Osteocyte (in vitro differentiated cells): ENCODE measurements at regions not wholly inside any gene's neighbourhood (a gene's known extent, or its start where the extent isn't known, plus 50 kb on each side); places are given as distances from the start of the nearest gene placed in this dataset.
"Not testable (repeated sequence)": the region's sequence is repeated elsewhere in the genome, so short reads cannot be mapped to it uniquely, and the experiment has no call there.

Experiments used
- DNase-seq: peaks from one replicate; pipeline ENCODE4 v3.0.0; 2021; ENCODE audit warnings: mixed read lengths; ENCODE audit not compliant: unreplicated experiment; ENCODE audit errors: extremely low spot score
- H3K27ac Mint-ChIP-seq: one replicate; pipeline ENCODE4 v1.8.0; 2021; ENCODE audit warnings: mild to moderate bottlenecking, mixed read lengths; ENCODE audit not compliant: unreplicated experiment
- H3K27me3 Mint-ChIP-seq: one replicate; pipeline ENCODE4 v1.8.0; 2021; ENCODE audit warnings: mixed read lengths; ENCODE audit not compliant: unreplicated experiment
- H3K36me3 Mint-ChIP-seq: one replicate; pipeline ENCODE4 v1.8.0; 2021; ENCODE audit warnings: mixed read lengths; ENCODE audit not compliant: unreplicated experiment
- H3K4me1 Mint-ChIP-seq: one replicate; pipeline ENCODE4 v1.8.0; 2021; ENCODE audit warnings: mixed read lengths; ENCODE audit not compliant: unreplicated experiment
- H3K4me3 Mint-ChIP-seq: one replicate; pipeline ENCODE4 v1.8.0; 2021; ENCODE audit warnings: mild to moderate bottlenecking, moderate library complexity, mixed read lengths; ENCODE audit not compliant: unreplicated experiment
- H3K9me3 Mint-ChIP-seq: one replicate; pipeline ENCODE4 v1.8.0; 2021; ENCODE audit warnings: mixed read lengths; ENCODE audit not compliant: unreplicated experiment
- CTCF ChIP-seq: fragments of 200-600 bp; sonication (generic); IDR thresholded peaks from 2 replicates; pipeline ENCODE4 v1.5.0; 2021; ENCODE audit warnings: antibody characterized with exemption, mild to moderate bottlenecking, moderate library complexity

- no peaks in the 10 kb centered on the region for H3K27me3 Mint-ChIP-seq
- H3K4me1 Mint-ChIP-seq = peaks cover 21% of the 10 kb centered on the region
- TF ChIP-seq CTCF = no peak
- no peaks in the 10 kb centered on the region for H3K9me3 Mint-ChIP-seq
- no peak overlapping the region for H3K4me3 Mint-ChIP-seq
- DNase-seq = no peak
- no peaks in the 10 kb centered on the region for H3K36me3 Mint-ChIP-seq
- no peak overlapping the region for H3K27ac Mint-ChIP-seq
Observed at GRCh38 chr21:25453524-25453923, 153.8 kb downstream of the MRPL39 start.

GRCh38 chr21:25449950-25450349 lies 157.3 kb downstream of the MRPL39 start:
- Mint-ChIP-seq H3K4me3 (no peak overlapping the region), H3K9me3 (no peaks in the 10 kb centered on the region), H3K27ac (no peak overlapping the region), H3K4me1 (peaks cover 3% of the 10 kb centered on the region), H3K27me3 (peaks cover 4% of the 10 kb centered on the region), H3K36me3 (no peaks in the 10 kb centered on the region)
- no peak for DNase-seq
- TF ChIP-seq CTCF = no peak

GRCh38 chr21:25441835-25442234 lies 165.4 kb downstream of the MRPL39 start:
- Mint-ChIP-seq H3K27me3 (peaks cover 14% of the 10 kb centered on the region), H3K36me3 (no peaks in the 10 kb centered on the region), H3K4me3 (no peak overlapping the region), H3K4me1 (no peaks in the 10 kb centered on the region), H3K27ac (no peak overlapping the region), H3K9me3 (peaks cover 7% of the 10 kb centered on the region)
- no peak for TF ChIP-seq CTCF
- no peak for DNase-seq

- not testable (repeated sequence) for H3K9me3 Mint-ChIP-seq, H3K36me3 Mint-ChIP-seq, H3K27ac Mint-ChIP-seq, DNase-seq, H3K4me3 Mint-ChIP-seq, H3K4me1 Mint-ChIP-seq
- H3K27me3 Mint-ChIP-seq = peaks cover 16% of the 10 kb centered on the region
Observed at GRCh38 chr21:25437465-25437864, 169.8 kb downstream of the MRPL39 start.

- no peak for DNase-seq
- peaks cover 46% of the 10 kb centered on the region for H3K27me3 Mint-ChIP-seq
- H3K4me1 Mint-ChIP-seq = no peaks in the 10 kb centered on the region
- H3K4me3 Mint-ChIP-seq = no peak overlapping the region
- H3K27ac Mint-ChIP-seq = no peak overlapping the region
- no peaks in the 10 kb centered on the region for H3K36me3 Mint-ChIP-seq
- no peak for TF ChIP-seq CTCF
- H3K9me3 Mint-ChIP-seq = no peaks in the 10 kb centered on the region
Observed at GRCh38 chr21:25428537-25428936, 178.7 kb downstream of the MRPL39 start.

GRCh38 chr21:25427828-25428227 lies 179.5 kb downstream of the MRPL39 start:
- DNase-seq = no peak
- H3K27ac Mint-ChIP-seq = no peak overlapping the region

More at GRCh38 chr21:25427828-25428227, 179.5 kb downstream of the MRPL39 start:
- Mint-ChIP-seq H3K36me3 (no peaks in the 10 kb centered on the region), H3K4me3 (no peak overlapping the region), H3K4me1 (no peaks in the 10 kb centered on the region), H3K27me3 (peaks cover 46% of the 10 kb centered on the region), H3K9me3 (no peaks in the 10 kb centered on the region)
- TF ChIP-seq CTCF = no peak
